Smooth muscle cell (in vitro differentiated cells): ENCODE measurements at regions not wholly inside any gene's neighbourhood (a gene's known extent, or its start where the extent isn't known, plus 50 kb on each side); places are given as distances from the start of the nearest gene placed in this dataset.

Experiments used
- DNase-seq: peaks from one replicate; lab custom pipeline; 2025; ENCODE audit not compliant: unreplicated experiment; lab: John Stamatoyannopoulos, UW
- H2AFZ ChIP-seq: fragments of 200-600 bp; sonication (generic); 2 replicates; pipeline ENCODE4 v1.6.0; 2016; ENCODE audit warnings: antibody characterized with exemption, low read depth, mild to moderate bottlenecking
- H3F3A ChIP-seq: fragments of 200-600 bp; sonication (generic); 2 replicates; pipeline ENCODE4 v1.6.0; 2017; ENCODE audit warnings: antibody characterized with exemption, low read depth
- H3K27ac ChIP-seq: fragments of 200-600 bp; sonication (generic); 2 replicates; pipeline ENCODE4 v1.5.1; 2016; ENCODE audit warnings: low read depth, mild to moderate bottlenecking
- H3K27me3 ChIP-seq: fragments of 200-600 bp; sonication (generic); 2 replicates; pipeline ENCODE4 v1.6.1; 2016; ENCODE audit warnings: low read depth, mild to moderate bottlenecking
- H3K36me3 ChIP-seq: fragments of 200-600 bp; sonication (generic); 2 replicates; pipeline ENCODE4 v1.5.1; 2016; ENCODE audit warnings: low read depth
- H3K4me1 ChIP-seq: fragments of 200-600 bp; sonication (generic); 2 replicates; pipeline ENCODE4 v1.5.1; 2016; ENCODE audit warnings: low read depth
- H3K4me2 ChIP-seq: fragments of 200-600 bp; sonication (generic); 2 replicates; pipeline ENCODE4 v1.6.0; 2016; ENCODE audit warnings: mild to moderate bottlenecking
- H3K4me3 ChIP-seq: fragments of 200-600 bp; sonication (generic); 2 replicates; pipeline ENCODE4 v1.5.1; 2016; ENCODE audit warnings: mild to moderate bottlenecking
- H3K79me2 ChIP-seq: fragments of 200-600 bp; sonication (generic); 2 replicates; pipeline ENCODE4 v1.6.0; 2016; ENCODE audit warnings: low read depth, mild to moderate bottlenecking
- H3K9ac ChIP-seq: fragments of 200-600 bp; sonication (generic); 2 replicates; pipeline ENCODE4 v1.6.0; 2016; ENCODE audit warnings: low read depth
- H3K9me3 ChIP-seq: fragments of 200-600 bp; sonication (generic); replicated peaks from 2 replicates; pipeline ENCODE4 v1.5.1; 2016; ENCODE audit warnings: low read depth
- H4K20me1 ChIP-seq: fragments of 200-600 bp; sonication (generic); 2 replicates; pipeline ENCODE4 v1.6.0; 2016; ENCODE audit warnings: low read depth
- CTCF ChIP-seq: fragments of 200-600 bp; sonication (generic); IDR thresholded peaks from 2 replicates; pipeline ENCODE4 v1.5.1; 2017; ENCODE audit warnings: borderline replicate concordance, mild to moderate bottlenecking, antibody characterized with exemption; ENCODE audit not compliant: insufficient read depth, poor library complexity, severe bottlenecking
- WGBS: methylation state at CpG from one replicate; pipeline ENCODE4 v1.1.7; 2016; ENCODE audit warnings: low lambda C conversion rate; 5-methylcytosine and 5-hydroxymethylcytosine counted together

GRCh38 chr5:52517667-52518066 lies 270.0 kb upstream of the ITGA1 start:
- Histone ChIP-seq H3K36me3 (no peaks in the 10 kb centered on the region), H3K79me2 (no peaks in the 10 kb centered on the region), H3K27me3 (no peaks in the 10 kb centered on the region), H3K4me3 (no peak overlapping the region), H3K9me3 (no peaks in the 10 kb centered on the region), H4K20me1 (no peaks in the 10 kb centered on the region), H2AFZ (no peak overlapping the region), H3K9ac (no peak overlapping the region), H3K4me2 (no peak overlapping the region), H3F3A (no peaks in the 10 kb centered on the region), H3K4me1 (no peaks in the 10 kb centered on the region), H3K27ac (no peak overlapping the region)
- no peak for TF ChIP-seq CTCF
- no peak for DNase-seq
- 95% methylated on average over 18 of the region's 18 CpGs for WGBS

DNA sequence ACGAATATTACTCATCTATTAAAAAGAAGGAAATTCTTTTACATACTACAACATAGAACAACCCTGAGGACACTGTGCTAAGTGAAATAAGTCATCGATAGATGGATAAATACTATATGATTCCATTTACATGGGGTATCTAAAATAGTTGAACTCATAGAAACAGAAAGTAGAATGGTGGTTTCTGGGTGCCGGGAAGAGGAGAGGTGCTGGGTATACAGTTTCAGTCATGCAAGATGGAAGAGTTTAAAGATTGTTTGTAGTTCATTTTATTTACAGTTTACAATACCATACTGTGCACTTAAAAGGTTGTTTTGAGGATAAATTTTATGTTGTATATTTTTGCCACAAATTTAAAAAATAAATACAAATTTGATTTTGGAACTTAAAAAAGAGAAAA lies 267.5 kb upstream of the ITGA1 start:
- Histone ChIP-seq H3K4me1 (no peaks in the 10 kb centered on the region), H2AFZ (no peak overlapping the region), H3K4me3 (no peak overlapping the region), H3K36me3 (no peaks in the 10 kb centered on the region), H3K27me3 (no peaks in the 10 kb centered on the region), H3F3A (no peaks in the 10 kb centered on the region), H3K27ac (no peak overlapping the region), H3K79me2 (no peaks in the 10 kb centered on the region), H4K20me1 (no peaks in the 10 kb centered on the region), H3K9me3 (no peaks in the 10 kb centered on the region), H3K4me2 (no peak overlapping the region), H3K9ac (no peak overlapping the region)
- 87% methylated on average over 3 of the region's 3 CpGs for WGBS
- no peak for DNase-seq
- no peak for TF ChIP-seq CTCF

DNA sequence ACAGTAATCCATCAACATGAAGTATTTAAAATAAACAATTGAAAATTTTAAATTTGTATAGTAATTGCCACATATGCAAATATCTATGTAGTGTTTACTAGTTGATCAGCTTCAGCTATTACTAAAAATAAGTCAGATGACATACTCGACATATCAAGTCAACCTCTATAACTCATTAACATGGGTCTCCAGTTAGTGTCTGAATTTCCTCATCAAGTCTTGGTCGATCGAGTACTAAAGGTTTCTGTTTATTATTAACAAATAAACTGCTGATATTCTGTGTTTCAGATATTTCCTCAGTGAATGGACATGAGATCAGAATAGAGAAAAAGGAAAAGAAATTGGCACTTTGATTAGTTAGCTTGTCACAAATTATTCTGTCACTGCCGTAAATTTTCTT lies 266.5 kb upstream of the ITGA1 start:
- TF ChIP-seq CTCF: no peak
- Histone ChIP-seq H3K4me1 (no peaks in the 10 kb centered on the region), H2AFZ (no peak overlapping the region), H3K4me2 (no peak overlapping the region), H3K79me2 (no peaks in the 10 kb centered on the region), H3K27ac (no peak overlapping the region), H3K9ac (no peak overlapping the region), H3K27me3 (no peaks in the 10 kb centered on the region), H3K9me3 (no peaks in the 10 kb centered on the region), H3K36me3 (no peaks in the 10 kb centered on the region), H3F3A (no peaks in the 10 kb centered on the region), H4K20me1 (no peaks in the 10 kb centered on the region), H3K4me3 (no peak overlapping the region)
- no peak for DNase-seq
- 92% methylated on average over 4 of the region's 4 CpGs for WGBS

- H3K4me2 ChIP-seq: no peak overlapping the region
- H4K20me1 ChIP-seq: no peaks in the 10 kb centered on the region
- no peaks in the 10 kb centered on the region for H3K79me2 ChIP-seq
- no peak overlapping the region for H3K27ac ChIP-seq
- DNase-seq: no peak
- 89% methylated on average over 4 of the region's 4 CpGs for WGBS
- H3K4me1 ChIP-seq: no peaks in the 10 kb centered on the region
- H3K9ac ChIP-seq: no peak overlapping the region
- H3K9me3 ChIP-seq: no peaks in the 10 kb centered on the region
- H2AFZ ChIP-seq: no peak overlapping the region
- no peaks in the 10 kb centered on the region for H3K27me3 ChIP-seq
- no peaks in the 10 kb centered on the region for H3F3A ChIP-seq
- no peak for TF ChIP-seq CTCF
- H3K36me3 ChIP-seq: no peaks in the 10 kb centered on the region
- H3K4me3 ChIP-seq: no peak overlapping the region
Observed at GRCh38 chr5:52523701-52524100, 264.0 kb upstream of the ITGA1 start.
